ENCODE measurements at regions not wholly inside any gene's neighbourhood (a gene's known extent, or its start where the extent isn't known, plus 50 kb on each side); places are given as distances from the start of the nearest gene placed in this dataset.

- DNase-seq, result no peak
Observed at GRCh38 chr3:150055332-150055731, 84.6 kb upstream of the PFN2 start.

GRCh38 chr3:150054635-150055034 lies 83.9 kb upstream of the PFN2 start:
- no peak for DNase-seq

- DNase-seq, result no peak
Observed at GRCh38 chr3:150050510-150050909, 79.8 kb upstream of the PFN2 start.

- DNase-seq, result no peak
Observed at GRCh38 chr3:150049317-150049716, 78.6 kb upstream of the PFN2 start.

- DNase-seq, result no peak
Observed at GRCh38 chr3:150041877-150042276, 71.2 kb upstream of the PFN2 start.

- DNase-seq, result no peak
Observed at GRCh38 chr3:150040097-150040496, 69.4 kb upstream of the PFN2 start.

- DNase-seq, result no peak
Observed at GRCh38 chr3:150038830-150039229, 68.1 kb upstream of the PFN2 start.

- no peak for DNase-seq
Observed at GRCh38 chr3:150036780-150037179, 66.1 kb upstream of the PFN2 start.

GRCh38 chr3:150035910-150036612 lies 65.4 kb upstream of the PFN2 start:
- DNase-seq, result no peak

GRCh38 chr3:150035301-150035779 lies 64.6 kb upstream of the PFN2 start:
- no peak for DNase-seq

- DNase-seq, result no peak
Observed at GRCh38 chr3:150033721-150034120, 63.0 kb upstream of the PFN2 start.

GRCh38 chr3:150030841-150031240 lies 60.1 kb upstream of the PFN2 start:
- DNase-seq, result no peak

GRCh38 chr3:150023239-150023636 lies 52.5 kb upstream of the PFN2 start:
- no peak for DNase-seq

- DNase-seq, result no peak
Observed at GRCh38 chr3:150022381-150023238, 51.9 kb upstream of the PFN2 start.

GRCh38 chr3:150020527-150020926 lies 49.8 kb upstream of the PFN2 start:
- peak; percentile 16 for DNase-seq
